ENCODE measurements at regions not wholly inside any gene's neighbourhood (a gene's known extent, or its start where the extent isn't known, plus 50 kb on each side); places are given as distances from the start of the nearest gene placed in this dataset.

DNA sequence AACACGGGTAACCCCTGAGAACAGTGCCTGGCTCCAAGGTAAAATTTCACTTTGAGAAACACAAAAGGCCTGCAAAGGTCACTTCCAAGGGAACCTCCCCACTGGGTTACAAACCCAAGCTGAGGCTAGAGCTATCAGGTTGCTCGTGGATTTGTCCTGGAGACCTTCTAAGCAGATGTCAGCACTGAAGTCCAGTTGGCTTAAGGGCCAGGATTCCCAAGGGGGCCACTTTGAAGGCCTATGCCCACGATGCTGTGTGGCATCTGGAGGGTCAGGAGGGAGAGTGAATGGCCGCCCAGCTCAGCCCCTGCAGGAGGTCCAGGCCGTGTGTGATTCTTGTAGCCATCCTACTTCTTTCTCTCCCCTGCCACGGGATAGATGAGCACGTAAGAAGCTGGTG, 100.2 kb upstream of the FSTL4 start:
- DNase-seq (ENCODE audit: low read depth) = no peak

DNA sequence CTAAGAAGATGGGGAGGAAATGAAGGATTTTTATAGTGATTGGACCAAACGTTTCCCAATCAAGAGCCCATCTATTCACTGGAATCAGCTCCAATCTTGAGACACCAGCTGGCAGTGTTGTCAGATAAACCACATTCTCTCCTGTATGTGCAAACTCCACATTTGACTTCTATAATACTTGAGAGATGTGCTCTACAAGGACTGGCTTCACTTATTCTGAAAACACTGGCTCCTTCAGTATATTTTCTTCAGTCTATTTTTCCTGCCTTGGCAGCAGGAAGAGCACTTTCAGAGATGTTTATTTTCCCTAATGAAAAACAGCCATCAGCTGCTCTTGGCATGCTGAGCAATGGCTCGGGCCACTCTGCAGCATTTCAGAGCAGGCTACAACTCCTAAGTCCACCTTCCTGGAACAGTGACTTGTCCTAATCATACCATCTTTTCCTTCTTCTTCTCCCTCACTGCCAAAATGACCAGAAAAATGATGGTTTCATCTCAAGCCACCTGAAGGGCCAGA, 96.9 kb upstream of the FSTL4 start:
- DNase-seq (ENCODE audit: low read depth) = peak; percentile 52

DNA sequence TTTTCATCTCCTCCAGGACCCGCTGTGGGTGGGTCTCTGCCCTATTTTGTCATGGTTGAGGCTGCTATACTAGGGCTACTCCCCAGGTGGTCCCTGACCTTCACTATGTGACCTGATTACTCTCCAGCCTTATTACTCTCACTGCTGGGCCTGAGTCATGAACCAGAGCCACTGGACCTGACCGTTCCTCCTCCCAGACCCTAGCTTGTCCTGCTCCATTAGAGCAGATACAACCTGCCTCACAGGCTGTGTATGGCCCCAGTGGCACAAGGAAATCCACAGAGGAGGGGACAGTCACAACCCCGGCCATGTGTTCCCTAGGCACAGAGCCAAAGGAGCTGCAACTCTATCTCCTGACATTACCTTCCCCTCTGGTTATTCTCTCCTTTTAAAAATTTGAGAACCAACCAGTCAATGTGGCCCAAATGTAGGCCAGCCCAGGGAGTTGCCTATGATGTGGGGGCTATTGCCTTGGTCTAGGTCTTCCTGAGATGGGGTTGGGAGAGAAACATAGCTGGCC, 96.0 kb upstream of the FSTL4 start:
- no peak for DNase-seq (ENCODE audit: low read depth)

DNA sequence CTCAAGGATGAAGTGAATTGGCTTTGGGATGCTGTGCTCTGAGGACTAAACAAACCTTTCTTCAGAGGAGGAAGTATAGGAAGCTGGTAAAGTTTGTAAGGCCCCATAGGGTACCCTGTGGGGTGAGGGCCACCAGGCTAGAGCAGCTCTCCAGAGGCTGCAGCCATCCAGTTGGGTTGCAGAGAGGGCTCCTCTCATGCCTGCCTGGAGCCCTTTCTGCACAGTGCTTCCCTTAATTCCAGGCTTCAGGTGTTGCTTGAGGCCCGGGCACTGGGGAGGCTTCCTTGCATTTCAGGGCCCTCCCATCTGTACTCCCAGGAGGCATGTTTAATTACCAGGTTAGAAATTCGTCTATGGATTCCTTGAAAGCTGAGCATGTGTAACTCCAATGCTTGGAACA, 95.3 kb upstream of the FSTL4 start:
- DNase-seq (ENCODE audit: low read depth) = no peak

DNA sequence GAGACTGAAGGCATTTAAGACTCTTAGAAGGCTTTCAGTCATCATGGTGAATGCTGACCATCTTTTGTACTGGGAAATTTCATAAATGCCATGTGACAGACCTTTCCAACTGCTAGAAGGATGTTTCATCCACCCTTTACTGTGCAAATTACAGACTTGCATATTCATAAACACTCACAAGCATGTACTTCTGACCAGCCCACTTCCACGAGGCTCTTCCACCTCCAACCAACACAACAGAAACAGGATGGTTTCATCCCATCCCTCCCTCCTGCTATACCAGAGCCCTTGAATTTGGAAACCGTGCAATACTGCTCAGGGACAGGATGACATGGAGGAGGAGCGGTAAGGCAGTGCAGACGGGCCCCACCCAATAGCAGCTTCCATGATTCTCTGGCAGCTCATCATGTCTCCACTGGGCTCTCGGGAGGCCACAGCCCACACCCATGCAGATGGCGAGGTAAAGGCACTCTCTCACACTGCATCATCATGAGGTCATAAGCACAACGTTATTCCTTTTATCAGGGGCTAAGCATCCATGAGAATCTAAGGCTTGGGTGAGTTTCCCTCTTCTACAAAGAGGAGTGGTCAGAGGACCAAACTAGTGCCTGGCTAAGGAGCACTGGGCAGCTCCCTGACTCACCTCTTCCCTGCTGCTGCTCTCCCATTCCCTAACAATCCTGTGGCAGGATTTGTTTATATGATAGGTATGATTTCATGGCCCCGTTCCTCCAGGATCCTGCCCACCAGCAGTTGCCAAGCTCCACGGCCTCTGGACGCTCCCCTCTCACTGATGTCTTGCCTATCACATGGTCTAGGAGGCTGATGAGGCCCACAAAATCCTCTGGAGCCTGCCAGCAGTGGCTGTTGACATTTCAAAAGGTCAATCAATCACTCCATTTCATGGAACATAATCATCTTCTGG, 94.4 kb upstream of the FSTL4 start:
- DNase-seq (ENCODE audit: low read depth) = no peak

DNA sequence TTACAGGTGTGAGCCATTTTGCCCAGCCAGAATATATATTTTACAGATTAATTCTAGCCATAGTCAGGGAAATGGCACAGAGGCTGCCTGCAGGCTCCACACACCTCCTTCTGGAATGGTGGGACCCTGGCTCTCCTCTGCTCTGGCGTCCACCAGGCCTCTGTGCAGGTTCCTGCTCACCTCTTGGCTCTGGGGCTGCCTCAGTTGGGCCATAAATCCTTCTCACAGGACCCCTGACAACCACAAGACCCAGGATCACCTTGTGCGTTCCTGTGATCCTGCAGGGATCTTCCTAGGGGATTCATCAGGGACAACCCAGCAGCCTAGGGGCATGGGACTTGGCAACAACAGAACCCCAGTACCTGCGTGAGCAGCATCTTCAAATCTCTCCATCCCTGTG, 93.0 kb upstream of the FSTL4 start:
- no peak for DNase-seq (ENCODE audit: low read depth)

DNA sequence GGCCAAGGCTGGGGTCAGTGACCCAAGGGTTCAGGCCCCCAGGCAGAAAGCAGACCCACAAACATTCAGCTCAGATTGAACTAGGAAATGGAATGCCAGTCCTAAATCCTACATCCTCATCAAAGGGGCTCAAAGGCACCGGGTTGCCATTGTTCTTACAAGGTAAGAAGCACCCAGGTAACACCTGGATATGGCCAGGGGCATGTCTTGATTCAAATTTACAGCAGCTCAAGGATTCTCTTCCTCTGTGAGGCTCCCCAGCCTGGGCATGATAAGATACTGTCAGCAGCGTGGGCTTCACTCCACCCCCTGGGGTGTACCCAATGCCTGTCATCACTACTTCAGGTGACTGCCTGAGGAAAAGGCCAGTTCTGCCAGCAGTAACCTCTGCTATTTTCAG, 92.1 kb upstream of the FSTL4 start:
- DNase-seq (ENCODE audit: low read depth) = no peak

DNA sequence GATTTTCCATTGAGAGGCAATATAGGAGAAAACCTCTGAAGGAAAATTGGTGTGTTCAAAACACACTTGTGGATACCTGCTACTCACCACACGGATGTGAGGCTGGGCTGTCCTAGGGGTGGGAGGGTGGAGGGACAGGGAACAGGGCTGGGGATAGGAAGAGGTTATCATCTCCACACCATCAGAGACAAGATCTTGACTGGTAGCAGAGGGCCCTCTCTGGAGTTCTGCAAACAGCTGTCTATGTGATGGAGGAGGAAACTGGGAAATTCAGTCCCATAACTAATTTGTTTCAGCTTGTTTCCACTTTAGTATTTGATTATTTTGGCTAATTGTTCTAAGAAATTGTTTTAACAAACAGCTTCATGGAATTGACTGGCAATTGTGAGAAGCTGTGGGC, 91.6 kb upstream of the FSTL4 start:
- DNase-seq (ENCODE audit: low read depth) = no peak

DNA sequence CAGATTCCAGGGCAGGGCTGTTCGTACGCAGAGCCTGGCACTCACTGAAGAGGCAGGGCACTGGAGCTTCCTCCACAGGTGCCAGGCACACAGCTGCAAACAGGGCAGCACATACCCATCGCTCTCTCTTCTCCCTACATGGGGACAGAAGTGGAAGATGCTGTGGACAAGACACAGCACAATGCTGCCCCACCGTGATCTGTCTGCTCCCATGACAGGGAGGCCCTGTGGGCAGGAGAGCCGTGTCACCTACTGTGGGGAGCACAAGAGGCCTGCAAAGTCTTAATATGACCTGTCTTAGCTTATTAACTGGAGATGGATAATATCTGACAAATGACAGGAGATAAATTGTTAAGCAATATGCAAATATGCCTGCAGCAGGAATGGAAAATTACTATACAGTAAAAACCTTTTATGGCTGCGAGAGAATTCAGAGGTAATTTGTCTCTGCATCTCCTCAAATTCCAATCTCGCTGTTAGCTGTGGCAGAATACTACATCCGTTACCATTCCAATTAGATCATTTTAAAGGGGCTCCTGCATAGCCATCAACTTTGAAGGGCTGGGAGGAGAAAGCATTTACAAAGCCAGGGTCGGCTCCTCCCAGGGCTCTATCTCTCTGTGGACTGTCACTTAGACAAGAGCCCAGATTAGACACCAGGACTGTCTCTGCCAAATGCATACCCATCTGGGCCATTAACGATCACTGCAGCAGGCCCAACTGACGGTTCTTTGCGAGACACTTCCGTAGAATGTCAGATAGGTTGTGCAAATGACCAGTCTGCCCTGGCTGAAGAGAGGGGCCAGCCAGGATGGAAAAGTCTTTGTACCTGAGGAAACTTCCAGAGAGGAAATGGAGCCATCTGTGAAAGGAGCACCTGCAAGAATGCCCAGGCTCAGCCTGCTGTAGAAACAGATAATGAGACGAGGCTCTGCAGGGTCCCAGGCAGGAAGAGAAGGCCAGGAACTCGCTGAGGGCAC, 90.7 kb upstream of the FSTL4 start:
- no peak for DNase-seq (ENCODE audit: low read depth)

DNA sequence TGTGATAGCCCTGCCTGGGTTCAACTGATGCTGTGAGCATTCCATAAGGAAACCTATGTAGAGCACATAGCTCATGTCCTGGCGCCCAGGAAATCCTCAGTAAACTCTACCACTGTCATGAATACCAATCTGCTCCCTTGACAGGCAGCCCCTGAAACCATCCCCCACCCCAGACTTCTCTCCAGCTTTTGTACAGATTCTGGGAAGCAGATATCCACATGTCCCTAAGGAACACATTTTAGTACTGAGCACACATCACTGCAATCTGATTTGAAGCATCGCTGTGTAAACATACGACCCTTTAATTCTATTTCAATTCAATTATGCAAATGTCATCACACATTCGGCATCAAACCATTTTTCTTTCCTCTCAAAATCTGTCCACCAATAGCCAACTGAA, 89.5 kb upstream of the FSTL4 start:
- DNase-seq (ENCODE audit: low read depth) = no peak

DNA sequence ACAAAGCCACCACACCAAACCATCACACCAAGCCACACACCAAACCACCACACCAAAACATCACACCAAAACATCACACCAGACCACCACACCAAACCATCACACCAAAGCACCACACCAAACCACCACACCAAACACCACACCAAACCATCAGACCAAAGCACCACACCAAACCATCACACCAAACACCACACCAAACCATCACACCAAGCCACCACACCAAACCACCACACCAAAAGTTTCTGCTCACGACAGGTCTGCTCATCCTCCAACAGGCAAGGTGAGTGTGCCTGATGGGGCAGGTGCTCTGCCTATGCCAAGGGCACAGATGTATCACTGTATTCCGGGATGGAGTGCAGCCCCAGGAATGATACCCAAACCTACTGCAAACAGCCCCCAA, 87.9 kb upstream of the FSTL4 start:
- no peak for DNase-seq (ENCODE audit: low read depth)

DNA sequence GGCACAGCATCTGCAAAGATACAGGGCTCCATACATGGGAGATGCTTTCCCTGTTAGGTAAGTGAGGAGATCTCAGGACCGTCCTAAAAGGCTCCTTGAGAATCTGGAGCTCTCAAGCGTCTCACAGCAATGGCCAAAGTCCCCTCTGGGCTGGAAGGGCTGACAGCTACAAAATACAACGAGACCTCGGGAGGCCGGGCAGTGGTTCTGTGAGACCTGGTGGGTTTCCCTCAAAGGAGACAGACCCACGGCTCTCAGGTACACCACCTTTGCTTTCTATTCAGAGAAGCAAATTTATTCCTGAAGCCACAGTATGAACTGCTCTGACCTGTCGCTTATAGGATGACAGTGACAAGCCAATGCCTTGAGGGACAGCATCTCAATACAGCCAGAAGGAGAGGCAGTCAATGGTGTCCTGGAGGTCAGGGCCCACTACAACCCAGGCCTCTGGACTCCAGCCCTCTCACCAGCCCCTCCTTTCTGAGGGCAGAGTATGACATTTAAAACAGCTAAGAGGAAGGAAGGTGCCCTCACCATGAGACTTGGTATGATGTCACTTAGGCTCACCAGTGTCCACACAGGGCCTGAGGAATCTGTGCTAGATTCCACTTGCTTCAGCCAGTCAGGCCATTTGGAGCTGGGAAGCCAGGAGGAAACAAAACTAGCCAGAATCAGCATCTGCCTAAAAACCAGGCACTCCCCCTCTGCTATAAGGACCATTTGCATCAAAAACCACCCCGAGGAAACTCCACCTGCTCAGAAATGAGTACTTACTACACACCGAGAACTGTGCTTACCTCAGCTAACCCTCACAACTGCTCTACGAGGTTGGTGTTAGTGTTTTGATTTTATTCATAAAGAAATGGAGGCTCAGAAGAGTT, 86.5 kb upstream of the FSTL4 start:
- no peak for DNase-seq (ENCODE audit: low read depth)

DNA sequence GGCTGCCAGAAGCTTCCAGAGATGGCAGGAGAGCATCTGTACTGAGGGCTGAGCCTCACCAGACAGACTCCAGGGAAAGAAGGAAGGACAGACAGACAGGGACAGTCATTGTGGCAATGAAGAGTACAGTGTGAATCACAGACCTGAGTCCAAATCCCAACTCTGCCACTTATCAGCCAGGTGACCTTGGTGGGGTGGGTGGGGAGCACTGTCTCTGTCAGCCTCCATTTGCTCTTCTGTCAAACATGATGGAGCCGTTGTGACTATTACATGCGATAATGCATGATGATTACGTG, 85.9 kb upstream of the FSTL4 start:
- no peak for DNase-seq (ENCODE audit: low read depth)

DNA sequence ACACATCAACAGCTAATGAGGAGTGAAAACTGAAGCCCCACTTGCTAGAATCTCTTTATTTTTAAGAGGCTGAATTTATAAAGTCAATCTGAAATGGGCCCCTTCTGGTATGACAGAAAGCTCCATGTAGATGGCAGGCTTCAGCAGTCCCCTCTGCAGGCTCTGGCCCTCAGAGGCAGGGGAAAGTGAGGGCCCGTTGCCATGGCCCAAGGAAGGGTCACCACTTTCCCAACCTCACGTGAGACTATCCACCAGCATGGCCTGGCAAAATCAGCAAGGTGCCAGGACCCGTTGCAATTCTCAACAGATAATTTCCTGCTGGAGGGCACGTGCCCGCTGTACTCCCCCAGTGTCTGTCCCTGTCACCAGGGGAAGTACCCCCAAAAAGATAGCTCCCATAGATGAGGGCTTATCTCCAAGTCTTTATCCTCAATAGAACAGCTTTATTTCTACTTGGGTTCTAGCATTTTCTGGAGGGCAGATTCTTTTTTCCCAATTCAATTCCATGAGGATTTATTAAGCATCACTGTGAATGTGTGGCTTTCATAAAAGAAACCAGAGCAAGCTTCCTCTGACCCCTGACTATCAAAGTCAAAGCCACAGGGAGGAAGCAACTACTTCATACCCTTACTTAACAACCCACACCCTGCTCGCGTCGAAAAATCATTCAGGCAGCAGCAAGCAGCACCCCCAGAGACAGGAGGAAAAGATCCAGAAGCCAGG, 85.4 kb upstream of the FSTL4 start:
- DNase-seq (ENCODE audit: low read depth) = no peak

DNA sequence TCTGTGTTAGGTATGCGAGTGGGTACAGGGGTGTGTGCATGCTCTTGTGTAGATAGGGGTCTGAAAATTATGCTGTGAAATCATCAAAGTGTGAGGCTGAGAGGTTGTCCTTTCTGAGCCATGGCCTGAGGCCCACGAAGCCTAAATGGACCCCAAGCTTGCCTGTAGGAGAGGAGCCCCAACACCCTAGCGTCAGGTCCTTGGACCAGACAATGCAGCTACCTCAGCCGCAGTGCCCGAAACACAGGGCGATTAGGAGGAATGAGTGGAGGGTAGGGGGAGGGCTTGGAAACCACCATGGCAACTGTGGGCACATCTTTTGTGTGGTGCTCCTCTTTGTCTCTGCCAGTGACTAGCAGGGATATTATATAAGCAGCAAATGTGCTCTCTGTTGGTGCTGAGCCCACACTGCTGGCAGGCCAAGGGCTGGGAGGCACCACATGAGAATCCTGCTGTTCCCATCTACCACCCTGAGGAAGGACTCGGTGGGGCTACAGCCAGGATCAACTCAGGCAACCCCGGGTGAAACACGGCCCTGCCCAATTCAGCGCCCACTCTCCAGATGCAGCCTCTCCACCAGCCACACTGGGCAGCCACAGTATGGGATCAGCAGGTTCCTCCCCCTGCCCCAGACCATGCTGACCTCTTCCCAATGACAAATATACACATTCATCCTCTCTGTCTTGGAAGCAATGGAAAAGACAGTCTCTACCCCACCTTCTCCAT, 84.6 kb upstream of the FSTL4 start:
- DNase-seq (ENCODE audit: low read depth) = no peak

DNA sequence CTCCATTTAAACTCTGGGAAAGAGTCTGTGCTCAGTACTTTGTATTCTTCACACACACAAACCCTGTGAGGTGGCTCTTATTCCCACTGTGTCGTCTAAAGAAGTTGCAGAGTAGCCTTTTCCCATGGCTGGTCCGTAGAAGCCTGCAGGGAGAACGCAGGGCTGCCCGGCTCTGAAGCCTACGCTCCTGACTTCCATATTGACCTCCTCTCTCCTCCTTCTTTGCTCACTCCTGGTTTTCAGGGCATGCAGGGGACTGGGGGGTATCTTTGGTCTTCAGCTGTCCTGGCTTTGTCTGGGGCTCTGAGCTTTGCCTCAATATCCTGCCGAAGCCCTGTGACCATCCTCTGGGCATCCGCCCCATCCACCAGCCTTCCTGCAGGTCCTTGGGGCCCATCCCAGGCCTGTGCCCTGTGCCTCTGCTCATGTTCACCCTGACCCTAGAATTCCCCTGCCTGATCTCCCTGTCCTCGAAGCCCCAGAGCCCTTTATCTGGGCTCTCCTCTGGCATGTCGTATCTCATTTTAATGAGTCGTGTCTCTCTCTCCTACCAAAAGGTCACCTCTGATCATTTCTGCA, 83.8 kb upstream of the FSTL4 start:
- no peak for DNase-seq (ENCODE audit: low read depth)

DNA sequence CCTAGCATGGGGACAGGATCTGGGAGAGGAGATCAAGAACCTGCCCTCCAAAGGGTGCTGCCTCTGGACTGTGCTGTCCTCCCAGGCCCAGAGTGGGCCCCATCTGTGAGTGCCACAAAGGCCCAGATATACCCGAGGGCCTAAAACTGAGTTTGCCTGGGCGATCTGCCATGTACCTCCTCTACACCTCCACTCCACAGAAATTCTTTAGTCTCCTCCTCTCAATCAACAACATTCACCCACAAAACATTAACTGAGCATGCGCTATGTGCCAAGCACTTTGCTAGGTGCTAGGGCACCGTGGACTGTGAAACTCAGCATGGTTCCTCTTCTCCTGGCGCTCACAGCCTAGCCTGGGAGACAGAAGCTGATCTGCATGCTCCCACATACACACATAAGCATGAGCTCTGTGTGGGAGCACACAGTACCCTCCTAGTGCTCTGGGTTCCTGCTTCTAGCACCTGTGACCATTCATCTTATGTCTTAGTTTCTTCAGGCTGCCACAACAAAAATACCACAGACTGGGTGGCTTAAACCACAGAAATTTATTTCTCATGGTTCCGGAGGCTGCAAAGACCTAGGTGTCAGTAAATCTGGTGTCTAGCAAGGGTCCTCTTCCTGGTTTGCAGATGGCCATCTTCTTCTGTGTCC, 82.0 kb upstream of the FSTL4 start:
- no peak for DNase-seq (ENCODE audit: low read depth)

DNA sequence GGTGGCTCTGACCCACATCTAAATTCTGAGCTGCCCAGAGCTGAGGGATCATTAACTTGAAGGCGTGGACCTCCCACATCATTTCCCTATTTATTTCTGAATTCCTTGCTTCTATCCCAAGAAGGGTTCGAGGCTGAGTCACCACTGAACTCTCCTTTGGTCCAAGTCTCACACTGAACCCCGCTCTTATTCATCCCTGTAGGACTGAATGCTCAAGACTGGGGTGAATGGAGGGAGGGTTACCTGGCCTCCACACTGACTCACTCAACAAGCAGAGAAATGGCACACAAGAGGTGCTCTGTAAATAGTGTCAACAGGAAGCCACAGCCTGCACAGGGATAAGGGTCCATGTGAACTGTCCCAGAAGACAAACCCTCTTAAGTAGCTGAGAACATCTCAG, 79.1 kb upstream of the FSTL4 start:
- no peak for DNase-seq (ENCODE audit: low read depth)

DNA sequence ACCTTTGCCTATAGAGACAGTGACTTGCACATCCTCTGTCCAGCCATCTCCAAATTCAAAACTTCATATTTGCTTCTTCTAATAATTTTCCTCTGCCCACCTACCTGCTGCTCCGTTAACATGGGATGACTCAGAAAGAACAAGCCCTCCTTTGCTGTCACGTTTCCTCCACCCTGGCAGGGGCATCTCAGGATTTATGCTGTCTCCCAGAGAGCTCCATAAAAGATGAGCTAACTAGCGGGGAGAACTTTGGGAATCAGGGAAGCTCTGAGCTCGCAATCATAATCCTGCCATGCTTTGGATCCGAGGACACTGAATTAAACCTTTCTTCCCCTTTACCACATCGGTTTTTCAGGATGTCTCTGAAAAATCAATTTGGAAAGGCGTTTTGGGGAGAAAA, 78.4 kb upstream of the FSTL4 start:
- DNase-seq (ENCODE audit: low read depth) = no peak
